GM13976 (cell line): ENCODE measurements at regions not wholly inside any gene's neighbourhood (a gene's known extent, or its start where the extent isn't known, plus 50 kb on each side); places are given as distances from the start of the nearest gene placed in this dataset.
"Not testable (repeated sequence)": the region's sequence is repeated elsewhere in the genome, so short reads cannot be mapped to it uniquely, and the experiment has no call there.

Experiments used
- DNase-seq: peaks from one replicate; pipeline ENCODE4 v3.0.0; 2012; ENCODE audit warnings: low spot score
- in situ Hi-C: fragments of 300-500 bp; cut with MboI; formaldehyde crosslinking; loops from one replicate; pipeline ENCODE4 v1.12.0; 2022; ENCODE audit warnings: low sequenced_read_pairs, mixed read lengths, inconsistent platforms; ENCODE audit not compliant: unreplicated experiment
- TF ChIP-seq, protein P1 (sequence below): IDR thresholded peaks from 2 replicates; pipeline ENCODE4 v1.5.1; 2012; ENCODE audit warnings: borderline replicate concordance, mild to moderate bottlenecking; ENCODE audit not compliant: insufficient read depth; ENCODE audit errors: extremely low read depth, missing control alignments, control extremely low read depth

DNA sequence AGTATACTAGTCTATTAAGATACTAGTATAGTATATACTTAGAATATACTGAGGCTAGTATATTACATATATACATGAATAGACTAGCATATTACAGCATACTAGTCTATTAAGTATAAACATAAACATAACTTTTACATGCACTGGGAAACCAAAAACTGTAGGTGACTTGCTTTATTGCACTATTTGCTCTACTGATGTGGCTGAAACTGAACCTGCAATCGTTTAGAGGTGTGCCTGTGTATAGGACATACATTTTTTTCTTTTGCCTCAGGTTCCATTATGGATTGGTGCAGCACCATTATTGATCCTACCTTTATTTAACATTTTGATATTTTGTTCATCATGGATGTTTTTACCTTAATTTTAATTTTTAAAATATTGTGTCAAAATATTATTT lies 143.2 kb upstream of the RGS6 start:
- TF ChIP-seq, protein P1, sequence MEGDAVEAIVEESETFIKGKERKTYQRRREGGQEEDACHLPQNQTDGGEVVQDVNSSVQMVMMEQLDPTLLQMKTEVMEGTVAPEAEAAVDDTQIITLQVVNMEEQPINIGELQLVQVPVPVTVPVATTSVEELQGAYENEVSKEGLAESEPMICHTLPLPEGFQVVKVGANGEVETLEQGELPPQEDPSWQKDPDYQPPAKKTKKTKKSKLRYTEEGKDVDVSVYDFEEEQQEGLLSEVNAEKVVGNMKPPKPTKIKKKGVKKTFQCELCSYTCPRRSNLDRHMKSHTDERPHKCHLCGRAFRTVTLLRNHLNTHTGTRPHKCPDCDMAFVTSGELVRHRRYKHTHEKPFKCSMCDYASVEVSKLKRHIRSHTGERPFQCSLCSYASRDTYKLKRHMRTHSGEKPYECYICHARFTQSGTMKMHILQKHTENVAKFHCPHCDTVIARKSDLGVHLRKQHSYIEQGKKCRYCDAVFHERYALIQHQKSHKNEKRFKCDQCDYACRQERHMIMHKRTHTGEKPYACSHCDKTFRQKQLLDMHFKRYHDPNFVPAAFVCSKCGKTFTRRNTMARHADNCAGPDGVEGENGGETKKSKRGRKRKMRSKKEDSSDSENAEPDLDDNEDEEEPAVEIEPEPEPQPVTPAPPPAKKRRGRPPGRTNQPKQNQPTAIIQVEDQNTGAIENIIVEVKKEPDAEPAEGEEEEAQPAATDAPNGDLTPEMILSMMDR: no peak
- no peak for DNase-seq
- in situ Hi-C loops: no loop called here

- TF ChIP-seq, protein P1: no peak
- in situ Hi-C loops: no loop called here
- no peak for DNase-seq
These were observed 132.4 kb upstream of the RGS6 start for GRCh38 chr14:71799841-71800240.

DNA sequence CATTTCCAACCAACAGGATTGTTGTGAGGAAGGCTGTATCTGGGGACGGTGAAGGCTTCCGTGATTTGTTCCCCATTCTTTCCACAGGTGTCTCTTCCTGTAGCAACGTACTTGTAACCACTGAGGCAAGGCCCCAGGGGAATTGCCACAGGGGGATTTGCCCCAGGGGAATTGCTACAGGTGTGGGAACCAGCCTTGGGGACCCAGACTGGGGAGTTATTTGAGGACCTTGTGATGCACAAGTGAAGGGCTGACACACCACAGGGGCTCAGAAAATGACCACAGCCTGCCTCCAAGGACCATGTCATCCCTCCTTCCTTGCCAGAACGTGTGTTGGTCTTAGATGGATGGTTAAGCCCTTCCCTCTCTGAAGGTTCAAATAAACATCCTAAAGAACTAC lies 131.4 kb upstream of the RGS6 start:
- TF ChIP-seq, protein P1: no peak
- DNase-seq: no peak
- in situ Hi-C loops: no loop called here

DNA sequence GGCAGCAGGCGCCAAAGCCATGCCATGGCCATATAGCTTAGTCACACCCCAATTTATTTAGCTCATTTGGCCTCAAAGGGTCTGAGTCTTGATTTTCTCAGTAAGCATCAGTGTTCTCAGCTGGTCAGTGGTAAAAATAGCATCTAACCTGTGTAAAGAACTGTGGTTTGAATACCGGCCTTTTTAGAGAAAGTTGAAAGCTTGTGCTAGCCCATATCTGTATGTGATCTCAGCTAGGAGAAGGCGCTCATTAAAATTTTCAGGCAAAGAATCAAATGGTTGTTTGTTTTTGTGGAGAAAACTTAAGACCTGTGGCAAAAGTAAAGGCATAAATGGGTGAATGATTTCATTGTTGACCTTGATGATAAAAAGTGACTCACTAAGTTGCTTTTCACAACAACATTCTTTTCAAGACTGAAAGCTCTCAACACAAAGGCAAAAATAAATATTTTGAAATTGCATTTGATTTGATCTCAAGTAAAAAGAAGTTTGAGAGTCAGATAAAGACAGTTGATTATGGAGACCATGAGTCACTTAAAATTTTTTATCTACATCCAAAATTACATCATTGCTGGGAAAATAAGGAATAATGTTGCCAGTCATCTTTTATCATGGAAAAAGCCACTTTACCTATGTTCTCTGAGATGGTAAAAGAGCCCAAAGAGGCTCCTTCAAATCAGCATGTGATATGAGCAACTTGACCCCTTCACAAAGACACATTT lies 128.5 kb upstream of the RGS6 start:
- in situ Hi-C loops: no loop called here
- TF ChIP-seq, protein P1: no peak
- no peak for DNase-seq

DNA sequence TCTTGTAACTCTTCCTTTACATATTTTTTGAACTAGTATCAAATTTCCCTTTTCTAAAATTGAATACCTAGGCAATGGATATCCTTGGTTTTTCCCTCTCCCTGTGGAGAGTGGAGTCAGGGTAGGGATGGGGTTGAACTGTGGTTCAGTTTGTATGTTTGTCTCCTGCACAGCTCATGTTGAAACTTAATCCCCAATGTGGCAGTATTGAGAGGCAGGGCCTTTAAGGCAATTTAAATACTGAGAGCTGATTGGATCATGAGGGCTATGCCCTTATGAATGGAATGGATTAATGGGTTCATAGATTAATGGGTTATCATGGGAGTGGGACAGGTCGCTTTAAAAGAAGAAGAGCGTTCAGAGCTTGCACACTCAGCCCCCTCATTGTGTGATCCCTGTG lies 127.2 kb upstream of the RGS6 start:
- in situ Hi-C loops: no loop called here
- TF ChIP-seq, protein P1: no peak
- DNase-seq: no peak

- in situ Hi-C loops, DNase-seq: not testable (repeated sequence)
These were observed 125.2 kb upstream of the RGS6 start for GRCh38 chr14:71807049-71807448.

DNA sequence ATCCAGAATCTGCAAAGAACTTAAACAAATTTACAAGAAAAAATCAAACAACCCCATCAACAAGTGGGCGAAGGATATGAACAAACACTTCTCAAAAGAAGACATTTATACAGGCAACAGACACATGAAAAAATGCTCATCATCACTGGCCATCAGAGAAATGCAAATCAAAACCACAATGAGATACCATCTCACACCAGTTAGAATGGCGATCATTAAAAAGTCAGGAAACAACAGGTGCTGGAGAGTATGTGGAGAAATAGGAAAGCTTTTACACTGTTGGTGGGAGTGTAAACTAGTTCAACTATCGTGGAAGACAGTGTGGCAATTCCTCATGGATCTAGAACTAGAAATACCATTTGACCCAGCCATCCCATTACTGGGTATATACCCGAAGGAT lies 121.4 kb upstream of the RGS6 start:
- DNase-seq, in situ Hi-C loops: not testable (repeated sequence)

GRCh38 chr14:71812693-71813092 lies 119.5 kb upstream of the RGS6 start:
- in situ Hi-C loops: no loop called here
- TF ChIP-seq, protein P1: no peak
- DNase-seq: no peak
